ENCODE measurements at regions not wholly inside any gene's neighbourhood (a gene's known extent, or its start where the extent isn't known, plus 50 kb on each side); places are given as distances from the start of the nearest gene placed in this dataset.

DNA sequence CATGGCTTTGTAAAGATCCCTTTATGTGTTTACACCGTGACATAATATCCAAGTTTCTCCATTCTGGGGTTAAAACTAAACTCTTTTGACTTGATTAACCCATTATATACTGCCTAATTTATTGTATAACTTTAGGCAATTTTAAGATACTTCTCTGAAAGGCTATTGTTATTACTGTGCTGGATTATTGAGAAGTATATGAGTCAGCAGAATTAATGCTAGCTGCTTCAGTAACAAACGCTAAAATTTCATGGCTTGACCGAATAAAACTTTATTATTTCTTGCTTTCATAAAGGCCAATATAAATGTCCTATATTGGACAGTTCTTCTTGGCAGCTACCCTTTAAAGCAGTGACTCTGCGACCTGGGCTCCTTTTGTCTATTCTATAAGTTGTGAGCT is 853.9 kb downstream of the SORCS3 start:
- H3K4me3 ChIP-seq (ENCODE audit: low read length): no peak overlapping the region
- H3K27me3 ChIP-seq (ENCODE audit: control insufficient read depth, low read length): no peaks in the 10 kb centered on the region
- no peak overlapping the region for H3K4me2 ChIP-seq (ENCODE audit: low read length)
- TF ChIP-seq EZH2phosphoT487 (IDR thresholded peaks at IDR 0.05; ENCODE audit: borderline replicate concordance, low read length) (no peak), CTCF (IDR thresholded peaks at IDR 0.05; ENCODE audit: low read depth, low read length, poor library complexity, severe bottlenecking) (no peak)
- no peaks in the 10 kb centered on the region for H3K79me2 ChIP-seq (ENCODE audit: control insufficient read depth, low read length)
- H3K9me3 ChIP-seq (ENCODE audit: control insufficient read depth, insufficient read depth, low read length): no peaks in the 10 kb centered on the region
- H3F3A ChIP-seq (ENCODE audit: control insufficient read depth, insufficient read depth): no peaks in the 10 kb centered on the region
- no peak overlapping the region for H3K27ac ChIP-seq (ENCODE audit: low read depth, low read length)
- no peaks in the 10 kb centered on the region for H3K4me1 ChIP-seq (ENCODE audit: control insufficient read depth, low read length)
- no peaks in the 10 kb centered on the region for H3K36me3 ChIP-seq (ENCODE audit: control insufficient read depth, low read length)
- H4K20me1 ChIP-seq (ENCODE audit: control insufficient read depth, insufficient read depth, low read depth, low read length): no peaks in the 10 kb centered on the region
- H3K9me2 ChIP-seq (replicated peaks; ENCODE audit: control insufficient read depth, low read length): no peaks in the 10 kb centered on the region

- Histone ChIP-seq H3K4me2 (ENCODE audit: low read length) (no peak overlapping the region), H3K79me2 (ENCODE audit: control insufficient read depth, low read length) (no peaks in the 10 kb centered on the region), H3K27me3 (ENCODE audit: control insufficient read depth, low read length) (no peaks in the 10 kb centered on the region), H3K9me3 (ENCODE audit: control insufficient read depth, insufficient read depth, low read length) (no peaks in the 10 kb centered on the region), H3K9me2 (replicated peaks; ENCODE audit: control insufficient read depth, low read length) (no peaks in the 10 kb centered on the region), H3K4me1 (ENCODE audit: control insufficient read depth, low read length) (no peaks in the 10 kb centered on the region), H3K27ac (ENCODE audit: low read depth, low read length) (no peak overlapping the region), H4K20me1 (ENCODE audit: control insufficient read depth, insufficient read depth, low read depth, low read length) (no peaks in the 10 kb centered on the region), H3K36me3 (ENCODE audit: control insufficient read depth, low read length) (no peaks in the 10 kb centered on the region), H3F3A (ENCODE audit: control insufficient read depth, insufficient read depth) (no peaks in the 10 kb centered on the region), H3K4me3 (ENCODE audit: low read length) (no peak overlapping the region)
- TF ChIP-seq CTCF (IDR thresholded peaks at IDR 0.05; ENCODE audit: low read depth, low read length, poor library complexity, severe bottlenecking) (no peak), EZH2phosphoT487 (IDR thresholded peaks at IDR 0.05; ENCODE audit: borderline replicate concordance, low read length) (no peak)
Measured at GRCh38 chr10:105494303-105494702, 853.2 kb downstream of the SORCS3 start.

GRCh38 chr10:105473170-105473569 is 832.1 kb downstream of the SORCS3 start:
- no peaks in the 10 kb centered on the region for H3K4me1 ChIP-seq (ENCODE audit: control insufficient read depth, low read length)
- no peaks in the 10 kb centered on the region for H3K79me2 ChIP-seq (ENCODE audit: control insufficient read depth, low read length)
- no peaks in the 10 kb centered on the region for H3F3A ChIP-seq (ENCODE audit: control insufficient read depth, insufficient read depth)
- no peaks in the 10 kb centered on the region for H3K9me2 ChIP-seq (replicated peaks; ENCODE audit: control insufficient read depth, low read length)
- H3K9me3 ChIP-seq (ENCODE audit: control insufficient read depth, insufficient read depth, low read length): no peaks in the 10 kb centered on the region
- H3K27me3 ChIP-seq (ENCODE audit: control insufficient read depth, low read length): no peaks in the 10 kb centered on the region
- no peak overlapping the region for H3K4me2 ChIP-seq (ENCODE audit: low read length)
- H4K20me1 ChIP-seq (ENCODE audit: control insufficient read depth, insufficient read depth, low read depth, low read length): no peaks in the 10 kb centered on the region
- H3K27ac ChIP-seq (ENCODE audit: low read depth, low read length): no peak overlapping the region
- TF ChIP-seq EZH2phosphoT487 (IDR thresholded peaks at IDR 0.05; ENCODE audit: borderline replicate concordance, low read length) (no peak), CTCF (IDR thresholded peaks at IDR 0.05; ENCODE audit: low read depth, low read length, poor library complexity, severe bottlenecking) (no peak)
- no peaks in the 10 kb centered on the region for H3K36me3 ChIP-seq (ENCODE audit: control insufficient read depth, low read length)
- no peak overlapping the region for H3K4me3 ChIP-seq (ENCODE audit: low read length)

DNA sequence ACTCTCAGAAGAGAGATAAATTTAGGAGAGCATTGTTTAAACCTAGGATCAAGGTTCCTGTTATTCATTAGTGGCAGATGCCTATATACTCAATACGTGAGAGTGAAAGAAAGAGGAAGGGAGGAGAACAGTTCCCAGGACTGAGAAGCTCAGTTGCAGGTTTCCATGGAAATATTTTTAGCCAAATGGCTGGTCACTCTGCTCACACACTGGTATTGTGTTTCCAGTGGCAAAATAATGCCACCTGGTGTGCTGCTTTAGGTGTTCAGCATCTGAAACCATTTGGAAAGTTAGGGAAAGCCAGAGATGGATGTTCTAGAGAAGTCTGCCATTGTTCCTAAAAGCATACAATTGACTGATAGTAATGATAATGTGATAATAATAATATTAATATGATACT is 827.7 kb downstream of the SORCS3 start:
- H3K9me3 ChIP-seq (ENCODE audit: control insufficient read depth, insufficient read depth, low read length): no peaks in the 10 kb centered on the region
- no peaks in the 10 kb centered on the region for H3K9me2 ChIP-seq (replicated peaks; ENCODE audit: control insufficient read depth, low read length)
- H3K79me2 ChIP-seq (ENCODE audit: control insufficient read depth, low read length): no peaks in the 10 kb centered on the region
- no peaks in the 10 kb centered on the region for H3K27me3 ChIP-seq (ENCODE audit: control insufficient read depth, low read length)
- H3K4me3 ChIP-seq (ENCODE audit: low read length): no peak overlapping the region
- no peaks in the 10 kb centered on the region for H4K20me1 ChIP-seq (ENCODE audit: control insufficient read depth, insufficient read depth, low read depth, low read length)
- H3K4me2 ChIP-seq (ENCODE audit: low read length): no peak overlapping the region
- no peak for TF ChIP-seq EZH2phosphoT487 (IDR thresholded peaks at IDR 0.05; ENCODE audit: borderline replicate concordance, low read length)
- H3F3A ChIP-seq (ENCODE audit: control insufficient read depth, insufficient read depth): no peaks in the 10 kb centered on the region
- H3K27ac ChIP-seq (ENCODE audit: low read depth, low read length): no peak overlapping the region
- H3K36me3 ChIP-seq (ENCODE audit: control insufficient read depth, low read length): no peaks in the 10 kb centered on the region
- H3K4me1 ChIP-seq (ENCODE audit: control insufficient read depth, low read length): no peaks in the 10 kb centered on the region
